HL-60 (cell line): ENCODE measurements at regions not wholly inside any gene's neighbourhood (a gene's known extent, or its start where the extent isn't known, plus 50 kb on each side); places are given as distances from the start of the nearest gene placed in this dataset.

ENCODE experiments used
- DNase-seq, 2 experiments: peaks; one replicate each; pipeline ENCODE4 v3.0.0-alpha.2; 2010 to 2020; ENCODE audit warnings: low read depth in 1 of 2, low spot score in 1 of 2
- H3K27ac ChIP-seq: fragments of 250-450 bp; sonication (Bioruptor Pico); replicated peaks from 2 replicates; pipeline ENCODE4 v1.5.1; 2020; ENCODE audit warnings: mild to moderate bottlenecking, moderate library complexity
- H3K27me3 ChIP-seq: fragments of 250-450 bp; sonication (Bioruptor Pico); 2 replicates; pipeline ENCODE4 v1.5.1; 2021; ENCODE audit warnings: mild to moderate bottlenecking, moderate library complexity; ENCODE audit not compliant: insufficient read depth, poor library complexity, severe bottlenecking
- H3K4me3 ChIP-seq: replicated peaks from 2 replicates; pipeline ENCODE4 v1.5.1; 2011; ENCODE audit warnings: mild to moderate bottlenecking, control low read depth, low read length; ENCODE audit not compliant: insufficient read depth
- GABPA ChIP-seq: IDR thresholded peaks from 2 replicates; pipeline ENCODE4 v1.6.1; 2012; ENCODE audit warnings: low read depth
- POLR2AphosphoS5 ChIP-seq: IDR thresholded peaks from 2 replicates; pipeline ENCODE4 v1.6.1; 2012; ENCODE audit warnings: low read depth
- SPI1 ChIP-seq: IDR thresholded peaks from 2 replicates; pipeline ENCODE4 v1.6.1; 2012; ENCODE audit warnings: low read depth, mild to moderate bottlenecking, borderline replicate concordance
- TF ChIP-seq, protein P1 (sequence below): IDR thresholded peaks from one replicate; pipeline ENCODE4 v1.5.1; 2011; ENCODE audit warnings: low read length, control low read depth, inconsistent platforms; ENCODE audit not compliant: insufficient read depth
- TF ChIP-seq, protein P2 (sequence below): IDR thresholded peaks from 2 replicates; pipeline ENCODE4 v1.6.1; 2012; ENCODE audit warnings: low read depth; ENCODE audit not compliant: insufficient replicate concordance

DNA sequence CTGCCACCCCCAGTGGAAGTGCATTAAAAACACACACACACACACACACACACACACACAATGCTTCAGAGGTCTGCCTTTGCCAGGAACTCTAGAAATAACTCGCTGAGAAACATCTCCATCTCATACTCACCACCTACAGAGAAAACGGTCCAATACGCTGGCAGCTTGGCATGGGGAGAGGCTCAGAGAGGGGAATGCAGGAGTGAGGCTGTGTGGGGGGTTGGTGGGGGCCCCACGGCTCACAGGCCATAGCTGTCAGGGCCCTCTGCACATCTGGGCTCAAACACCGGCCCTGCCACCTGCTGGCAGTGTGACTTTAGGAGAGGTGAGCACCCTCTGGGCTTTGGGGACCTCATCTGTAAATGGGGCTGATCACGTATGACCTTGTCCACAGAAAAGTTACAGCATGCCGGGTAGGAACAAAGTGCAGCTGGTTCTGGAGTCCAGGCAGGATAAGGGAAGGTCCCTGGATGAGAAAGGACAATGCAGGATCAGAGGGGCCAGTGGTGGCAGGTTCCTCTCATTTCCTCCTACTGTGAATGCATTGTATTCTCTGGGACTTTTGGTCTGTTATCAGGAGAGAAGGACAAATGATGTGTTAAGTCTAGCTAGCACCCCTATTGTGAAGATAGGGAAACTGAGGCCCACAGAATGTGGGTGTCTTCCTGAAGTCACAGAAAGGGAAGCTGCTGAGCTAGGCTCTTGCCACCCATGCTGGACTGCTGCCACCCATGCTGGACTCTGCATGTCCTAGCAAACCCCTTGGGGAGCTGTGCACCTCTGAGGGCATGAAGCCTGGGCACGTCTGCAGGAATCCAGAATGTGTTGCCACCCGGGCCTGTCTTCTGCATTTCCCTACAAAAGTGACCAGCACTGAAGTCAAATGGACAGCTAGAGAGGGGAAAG is 404.6 kb downstream of the RPS24 start:
- Histone ChIP-seq H3K4me3 (no peak overlapping the region), H3K27ac (no peak overlapping the region), H3K27me3 (no peaks in the 10 kb centered on the region)
- no peak for TF ChIP-seq SPI1
- no peak for TF ChIP-seq GABPA
- TF ChIP-seq, protein P1, sequence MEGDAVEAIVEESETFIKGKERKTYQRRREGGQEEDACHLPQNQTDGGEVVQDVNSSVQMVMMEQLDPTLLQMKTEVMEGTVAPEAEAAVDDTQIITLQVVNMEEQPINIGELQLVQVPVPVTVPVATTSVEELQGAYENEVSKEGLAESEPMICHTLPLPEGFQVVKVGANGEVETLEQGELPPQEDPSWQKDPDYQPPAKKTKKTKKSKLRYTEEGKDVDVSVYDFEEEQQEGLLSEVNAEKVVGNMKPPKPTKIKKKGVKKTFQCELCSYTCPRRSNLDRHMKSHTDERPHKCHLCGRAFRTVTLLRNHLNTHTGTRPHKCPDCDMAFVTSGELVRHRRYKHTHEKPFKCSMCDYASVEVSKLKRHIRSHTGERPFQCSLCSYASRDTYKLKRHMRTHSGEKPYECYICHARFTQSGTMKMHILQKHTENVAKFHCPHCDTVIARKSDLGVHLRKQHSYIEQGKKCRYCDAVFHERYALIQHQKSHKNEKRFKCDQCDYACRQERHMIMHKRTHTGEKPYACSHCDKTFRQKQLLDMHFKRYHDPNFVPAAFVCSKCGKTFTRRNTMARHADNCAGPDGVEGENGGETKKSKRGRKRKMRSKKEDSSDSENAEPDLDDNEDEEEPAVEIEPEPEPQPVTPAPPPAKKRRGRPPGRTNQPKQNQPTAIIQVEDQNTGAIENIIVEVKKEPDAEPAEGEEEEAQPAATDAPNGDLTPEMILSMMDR = no peak
- no peak for TF ChIP-seq POLR2AphosphoS5
- TF ChIP-seq, protein P2, sequence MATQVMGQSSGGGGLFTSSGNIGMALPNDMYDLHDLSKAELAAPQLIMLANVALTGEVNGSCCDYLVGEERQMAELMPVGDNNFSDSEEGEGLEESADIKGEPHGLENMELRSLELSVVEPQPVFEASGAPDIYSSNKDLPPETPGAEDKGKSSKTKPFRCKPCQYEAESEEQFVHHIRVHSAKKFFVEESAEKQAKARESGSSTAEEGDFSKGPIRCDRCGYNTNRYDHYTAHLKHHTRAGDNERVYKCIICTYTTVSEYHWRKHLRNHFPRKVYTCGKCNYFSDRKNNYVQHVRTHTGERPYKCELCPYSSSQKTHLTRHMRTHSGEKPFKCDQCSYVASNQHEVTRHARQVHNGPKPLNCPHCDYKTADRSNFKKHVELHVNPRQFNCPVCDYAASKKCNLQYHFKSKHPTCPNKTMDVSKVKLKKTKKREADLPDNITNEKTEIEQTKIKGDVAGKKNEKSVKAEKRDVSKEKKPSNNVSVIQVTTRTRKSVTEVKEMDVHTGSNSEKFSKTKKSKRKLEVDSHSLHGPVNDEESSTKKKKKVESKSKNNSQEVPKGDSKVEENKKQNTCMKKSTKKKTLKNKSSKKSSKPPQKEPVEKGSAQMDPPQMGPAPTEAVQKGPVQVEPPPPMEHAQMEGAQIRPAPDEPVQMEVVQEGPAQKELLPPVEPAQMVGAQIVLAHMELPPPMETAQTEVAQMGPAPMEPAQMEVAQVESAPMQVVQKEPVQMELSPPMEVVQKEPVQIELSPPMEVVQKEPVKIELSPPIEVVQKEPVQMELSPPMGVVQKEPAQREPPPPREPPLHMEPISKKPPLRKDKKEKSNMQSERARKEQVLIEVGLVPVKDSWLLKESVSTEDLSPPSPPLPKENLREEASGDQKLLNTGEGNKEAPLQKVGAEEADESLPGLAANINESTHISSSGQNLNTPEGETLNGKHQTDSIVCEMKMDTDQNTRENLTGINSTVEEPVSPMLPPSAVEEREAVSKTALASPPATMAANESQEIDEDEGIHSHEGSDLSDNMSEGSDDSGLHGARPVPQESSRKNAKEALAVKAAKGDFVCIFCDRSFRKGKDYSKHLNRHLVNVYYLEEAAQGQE = no peak
- peak in 1 of 2 experiments; percentile 9 for DNase-seq

DNA sequence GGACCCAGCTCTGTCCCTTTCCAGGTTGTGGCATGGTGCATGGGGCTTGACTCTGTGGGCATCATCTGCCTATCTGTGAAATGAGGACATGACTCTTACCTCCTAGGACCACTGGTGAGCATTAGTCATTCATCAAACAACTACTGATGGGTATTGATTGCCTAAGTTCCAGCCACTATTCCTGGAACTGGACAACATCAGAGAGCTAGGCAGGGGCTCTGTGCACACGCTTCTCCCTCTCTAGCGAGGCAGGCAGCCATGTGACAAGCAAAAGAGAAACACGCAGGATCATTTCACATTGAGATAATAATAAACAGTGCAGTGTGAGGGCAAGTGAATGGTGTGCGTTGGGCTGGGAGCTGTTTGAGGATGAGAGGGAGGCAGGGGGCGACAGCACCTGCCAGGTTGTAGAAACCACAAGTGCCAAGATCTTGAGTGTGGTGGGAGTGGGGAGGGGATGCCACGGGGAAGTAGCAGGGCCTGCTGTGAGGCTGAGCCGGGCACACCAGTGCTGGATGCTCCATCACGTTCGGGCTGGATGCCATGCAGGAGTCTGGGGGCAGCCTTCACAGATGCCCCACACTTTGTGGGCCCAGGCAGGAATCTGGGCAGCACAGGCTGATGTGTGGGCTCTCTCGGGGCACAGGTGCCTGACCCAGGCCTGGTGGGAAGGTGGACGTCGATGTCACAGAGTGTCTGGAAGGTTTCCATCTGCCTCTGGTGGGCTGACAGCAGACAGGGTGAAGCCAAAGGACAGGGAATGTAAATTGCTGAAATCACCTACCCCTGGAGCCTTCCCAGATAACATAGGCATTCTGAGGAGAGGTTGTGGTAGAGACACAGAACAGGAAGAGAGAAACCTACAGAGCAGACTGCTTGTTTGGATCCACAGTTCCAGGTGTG is 405.5 kb downstream of the RPS24 start:
- H3K27ac ChIP-seq = no peak overlapping the region
- DNase-seq = no peak

DNA sequence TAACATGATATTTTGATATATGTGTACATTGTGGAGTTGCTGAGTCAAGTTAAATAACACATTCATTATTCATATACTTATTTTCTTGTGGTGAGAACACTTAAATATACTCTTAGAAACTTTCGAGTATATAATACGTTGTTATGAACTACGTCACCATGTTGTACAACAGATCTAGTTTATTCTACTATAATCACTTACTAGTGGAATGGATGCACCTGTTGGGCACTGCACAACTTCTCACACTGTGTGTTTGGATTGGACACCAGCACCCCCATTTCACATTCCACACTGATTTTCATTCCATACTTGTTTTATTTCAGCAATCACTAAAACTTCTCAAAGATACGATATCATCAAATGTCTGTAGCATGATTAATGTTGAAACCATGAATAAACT is 407.3 kb downstream of the RPS24 start:
- DNase-seq = no peak
- TF ChIP-seq POLR2AphosphoS5 = no peak
- TF ChIP-seq SPI1 = no peak
- TF ChIP-seq, protein P2 = no peak
- TF ChIP-seq, protein P1 = no peak
- no peak for TF ChIP-seq GABPA
- Histone ChIP-seq H3K4me3 (no peak overlapping the region), H3K27me3 (no peaks in the 10 kb centered on the region), H3K27ac (no peak overlapping the region)

More for the DNA sequence above, 405.5 kb downstream of the RPS24 start:
- no peak overlapping the region for H3K4me3 ChIP-seq
- no peak for TF ChIP-seq SPI1
- TF ChIP-seq, protein P2 = no peak
- TF ChIP-seq, protein P1 = no peak
- no peak for TF ChIP-seq GABPA
- no peak for TF ChIP-seq POLR2AphosphoS5
- no peaks in the 10 kb centered on the region for H3K27me3 ChIP-seq
